ENCODE measurements at regions not wholly inside any gene's neighbourhood (a gene's known extent, or its start where the extent isn't known, plus 50 kb on each side); places are given as distances from the start of the nearest gene placed in this dataset.

- H3K4me2 ChIP-seq (ENCODE audit: low read length): no peak overlapping the region
- no peak overlapping the region for H3K4me3 ChIP-seq (ENCODE audit: low read length)
- no peaks in the 10 kb centered on the region for H4K20me1 ChIP-seq (ENCODE audit: insufficient read depth, low read length)
- no peaks in the 10 kb centered on the region for H3K4me1 ChIP-seq (ENCODE audit: low read length)
- no peaks in the 10 kb centered on the region for H3K79me2 ChIP-seq (ENCODE audit: low read length)
- TF ChIP-seq CTCF (IDR thresholded peaks at IDR 0.05; ENCODE audit: low read depth, low read length): no peak
- TF ChIP-seq EZH2phosphoT487 (IDR thresholded peaks at IDR 0.05; ENCODE audit: low read depth): no peak
- H3K9me3 ChIP-seq (ENCODE audit: insufficient read depth, low read length): no peaks in the 10 kb centered on the region
- H3K27me3 ChIP-seq (ENCODE audit: low read depth, low read length): no peaks in the 10 kb centered on the region
- H3K36me3 ChIP-seq (replicated peaks; ENCODE audit: low read depth, low read length): no peaks in the 10 kb centered on the region
- no peak overlapping the region for H2AFZ ChIP-seq (ENCODE audit: low read depth, low read length)
- H3K9ac ChIP-seq (ENCODE audit: low read length): no peak overlapping the region
- no peak overlapping the region for H3K27ac ChIP-seq (ENCODE audit: low read length)
These were observed 152.2 kb upstream of the NFIA start for GRCh38 chr1:60930130-60930529.

GRCh38 chr1:60924964-60925798 is 157.2 kb upstream of the NFIA start:
- no peaks in the 10 kb centered on the region for H4K20me1 ChIP-seq (ENCODE audit: insufficient read depth, low read length)
- no peaks in the 10 kb centered on the region for H3K9me3 ChIP-seq (ENCODE audit: insufficient read depth, low read length)
- H3K27me3 ChIP-seq (ENCODE audit: low read depth, low read length): no peaks in the 10 kb centered on the region
- TF ChIP-seq CTCF (IDR thresholded peaks at IDR 0.05; ENCODE audit: low read depth, low read length) (no peak), EZH2phosphoT487 (IDR thresholded peaks at IDR 0.05; ENCODE audit: low read depth) (no peak)
- no peak overlapping the region for H3K9ac ChIP-seq (ENCODE audit: low read length)
- H3K4me1 ChIP-seq (ENCODE audit: low read length): no peaks in the 10 kb centered on the region
- H3K36me3 ChIP-seq (replicated peaks; ENCODE audit: low read depth, low read length): no peaks in the 10 kb centered on the region
- H3K4me2 ChIP-seq (ENCODE audit: low read length): no peak overlapping the region
- H3K27ac ChIP-seq (ENCODE audit: low read length): no peak overlapping the region
- H2AFZ ChIP-seq (ENCODE audit: low read depth, low read length): no peak overlapping the region
- H3K4me3 ChIP-seq (ENCODE audit: low read length): no peak overlapping the region
- H3K79me2 ChIP-seq (ENCODE audit: low read length): no peaks in the 10 kb centered on the region

GRCh38 chr1:60924165-60924564 is 158.2 kb upstream of the NFIA start:
- Histone ChIP-seq H3K79me2 (ENCODE audit: low read length) (no peaks in the 10 kb centered on the region), H4K20me1 (ENCODE audit: insufficient read depth, low read length) (no peaks in the 10 kb centered on the region), H2AFZ (ENCODE audit: low read depth, low read length) (no peak overlapping the region), H3K36me3 (replicated peaks; ENCODE audit: low read depth, low read length) (no peaks in the 10 kb centered on the region), H3K4me1 (ENCODE audit: low read length) (no peaks in the 10 kb centered on the region), H3K9ac (ENCODE audit: low read length) (no peak overlapping the region), H3K4me3 (ENCODE audit: low read length) (no peak overlapping the region), H3K27me3 (ENCODE audit: low read depth, low read length) (no peaks in the 10 kb centered on the region), H3K4me2 (ENCODE audit: low read length) (no peak overlapping the region), H3K27ac (ENCODE audit: low read length) (no peak overlapping the region), H3K9me3 (ENCODE audit: insufficient read depth, low read length) (no peaks in the 10 kb centered on the region)
- TF ChIP-seq CTCF (IDR thresholded peaks at IDR 0.05; ENCODE audit: low read depth, low read length) (no peak), EZH2phosphoT487 (IDR thresholded peaks at IDR 0.05; ENCODE audit: low read depth) (no peak)

GRCh38 chr1:60923389-60924087 is 158.8 kb upstream of the NFIA start:
- H2AFZ ChIP-seq (ENCODE audit: low read depth, low read length): no peak overlapping the region
- TF ChIP-seq CTCF (IDR thresholded peaks at IDR 0.05; ENCODE audit: low read depth, low read length) (no peak), EZH2phosphoT487 (IDR thresholded peaks at IDR 0.05; ENCODE audit: low read depth) (no peak)
- no peaks in the 10 kb centered on the region for H4K20me1 ChIP-seq (ENCODE audit: insufficient read depth, low read length)
- H3K4me1 ChIP-seq (ENCODE audit: low read length): no peaks in the 10 kb centered on the region
- H3K9me3 ChIP-seq (ENCODE audit: insufficient read depth, low read length): no peaks in the 10 kb centered on the region
- H3K27me3 ChIP-seq (ENCODE audit: low read depth, low read length): no peaks in the 10 kb centered on the region
- no peaks in the 10 kb centered on the region for H3K36me3 ChIP-seq (replicated peaks; ENCODE audit: low read depth, low read length)
- H3K4me2 ChIP-seq (ENCODE audit: low read length): no peak overlapping the region
- H3K4me3 ChIP-seq (ENCODE audit: low read length): no peak overlapping the region
- no peak overlapping the region for H3K27ac ChIP-seq (ENCODE audit: low read length)
- H3K9ac ChIP-seq (ENCODE audit: low read length): no peak overlapping the region
- no peaks in the 10 kb centered on the region for H3K79me2 ChIP-seq (ENCODE audit: low read length)

All from OCI-LY3 (cell line).